ENCODE measurements at regions not wholly inside any gene's neighbourhood (a gene's known extent, or its start where the extent isn't known, plus 50 kb on each side); places are given as distances from the start of the nearest gene placed in this dataset.

DNA sequence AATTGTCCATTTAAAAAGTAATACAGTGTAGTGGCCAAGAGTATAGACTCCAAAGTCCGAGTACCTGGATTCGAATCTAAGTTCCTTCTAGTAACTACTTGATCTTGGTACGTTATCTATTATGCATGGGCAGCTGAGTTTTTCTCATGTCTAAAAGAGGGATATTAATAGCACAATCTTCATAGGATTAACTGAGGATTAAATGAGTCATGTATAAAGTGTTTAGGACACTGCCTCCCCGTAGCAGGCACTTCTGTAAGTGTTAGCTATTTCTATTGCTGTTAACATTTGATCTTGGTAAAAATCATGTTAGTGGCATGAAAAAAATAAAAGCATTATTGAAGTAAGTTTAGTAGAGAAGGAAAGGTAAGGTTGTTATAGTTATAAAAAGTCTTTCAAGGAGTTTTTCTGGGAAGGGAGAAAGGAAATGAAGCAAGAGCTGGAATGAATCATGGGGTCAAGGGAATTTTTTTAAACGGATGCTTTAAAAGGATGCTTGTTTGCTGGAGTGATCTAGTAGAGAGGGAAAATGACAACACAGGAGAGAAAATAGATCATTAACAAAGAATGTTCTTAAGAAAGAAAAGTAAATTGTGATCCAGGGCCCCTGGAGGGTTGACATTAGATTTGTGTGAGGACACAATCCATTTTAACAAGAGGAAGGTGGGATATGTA is 502.2 kb upstream of the USP15 start:
- DNase-seq (no peak), ATAC-seq (no peak)
- no peak overlapping the region for H3K4me3 Mint-ChIP-seq
- no peaks in the 10 kb centered on the region for H3K27me3 Mint-ChIP-seq
- H3K9me3 Mint-ChIP-seq: no peaks in the 10 kb centered on the region
- H3K4me1 Mint-ChIP-seq: no peaks in the 10 kb centered on the region
- no peaks in the 10 kb centered on the region for H3K36me3 Mint-ChIP-seq (ENCODE audit: low read depth)
- no peak overlapping the region for H3K27ac Mint-ChIP-seq

DNA sequence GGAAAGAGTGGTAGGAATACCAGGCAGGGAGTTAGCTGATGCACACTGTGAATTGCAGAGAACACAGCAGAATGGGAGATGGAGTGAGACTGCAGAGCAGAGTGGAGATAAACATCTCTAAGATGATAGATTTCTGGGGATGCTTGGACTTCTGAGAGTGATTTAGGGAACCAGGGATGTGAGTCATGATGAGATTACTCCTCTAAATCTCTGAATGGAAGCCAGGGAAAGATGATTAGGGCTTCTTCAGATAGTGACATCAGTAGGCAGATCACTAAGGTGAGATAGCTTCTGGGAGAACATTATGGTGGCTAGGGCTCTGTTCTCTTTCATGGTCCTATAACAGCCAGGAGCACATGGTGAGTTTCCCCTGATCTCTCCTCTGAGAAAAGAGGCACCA is 501.5 kb upstream of the USP15 start:
- Mint-ChIP-seq H3K27ac (no peak overlapping the region), H3K36me3 (ENCODE audit: low read depth) (no peaks in the 10 kb centered on the region)

DNA sequence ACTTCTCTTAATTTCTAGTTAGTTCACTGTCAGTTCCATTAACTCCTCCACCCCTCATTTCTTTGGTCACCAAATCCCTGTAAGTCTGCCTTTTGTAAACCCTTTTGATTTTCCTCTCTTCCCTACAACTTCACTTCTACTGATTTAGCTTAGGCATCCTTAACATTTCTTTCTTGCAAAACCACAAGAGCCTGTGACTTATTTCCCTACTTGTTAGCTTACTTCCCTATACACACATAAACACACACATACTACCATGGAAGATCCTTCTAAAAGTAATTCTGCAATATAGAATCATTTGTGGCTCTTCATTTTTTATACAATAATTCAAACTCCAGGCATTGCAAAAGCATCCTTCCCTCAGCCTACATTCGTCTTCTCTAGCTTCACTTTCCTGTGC is 494.3 kb upstream of the USP15 start:
- ATAC-seq (no peak), DNase-seq (no peak)
- Mint-ChIP-seq H3K9me3 (peaks cover 4% of the 10 kb centered on the region), H3K27ac (no peak overlapping the region), H3K4me3 (no peak overlapping the region), H3K36me3 (ENCODE audit: low read depth) (no peaks in the 10 kb centered on the region), H3K27me3 (no peaks in the 10 kb centered on the region), H3K4me1 (no peaks in the 10 kb centered on the region)

More for the DNA sequence above, 501.5 kb upstream of the USP15 start:
- DNase-seq (no peak), ATAC-seq (no peak)
- H3K27me3 Mint-ChIP-seq: no peaks in the 10 kb centered on the region
- H3K9me3 Mint-ChIP-seq: no peaks in the 10 kb centered on the region
- no peaks in the 10 kb centered on the region for H3K4me1 Mint-ChIP-seq
- H3K4me3 Mint-ChIP-seq: no peak overlapping the region

DNA sequence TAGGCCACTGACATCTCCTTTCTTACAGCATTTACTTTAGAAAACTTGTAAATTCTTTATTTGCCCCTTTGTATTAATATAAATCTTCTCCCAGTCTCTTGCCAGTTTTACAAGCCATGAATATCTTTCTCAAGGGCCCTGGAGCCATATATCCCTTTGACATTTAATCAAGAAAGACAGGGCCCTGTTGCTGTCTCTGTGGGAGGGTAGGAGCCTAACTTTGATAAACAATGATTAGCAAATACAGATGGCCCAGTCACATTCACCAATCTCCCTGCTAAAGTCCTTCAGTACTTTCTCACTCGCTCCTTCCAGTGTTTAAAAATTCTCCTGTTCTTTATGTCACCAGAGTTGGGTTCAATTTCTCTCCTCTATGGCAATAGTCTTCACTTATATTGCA is 479.8 kb upstream of the USP15 start:
- Mint-ChIP-seq H3K9me3 (peaks cover under 1% of the 10 kb centered on the region), H3K27me3 (no peaks in the 10 kb centered on the region), H3K27ac (no peak overlapping the region), H3K4me3 (no peak overlapping the region), H3K4me1 (no peaks in the 10 kb centered on the region), H3K36me3 (ENCODE audit: low read depth) (no peaks in the 10 kb centered on the region)
- no peak for DNase-seq
- no peak for ATAC-seq

DNA sequence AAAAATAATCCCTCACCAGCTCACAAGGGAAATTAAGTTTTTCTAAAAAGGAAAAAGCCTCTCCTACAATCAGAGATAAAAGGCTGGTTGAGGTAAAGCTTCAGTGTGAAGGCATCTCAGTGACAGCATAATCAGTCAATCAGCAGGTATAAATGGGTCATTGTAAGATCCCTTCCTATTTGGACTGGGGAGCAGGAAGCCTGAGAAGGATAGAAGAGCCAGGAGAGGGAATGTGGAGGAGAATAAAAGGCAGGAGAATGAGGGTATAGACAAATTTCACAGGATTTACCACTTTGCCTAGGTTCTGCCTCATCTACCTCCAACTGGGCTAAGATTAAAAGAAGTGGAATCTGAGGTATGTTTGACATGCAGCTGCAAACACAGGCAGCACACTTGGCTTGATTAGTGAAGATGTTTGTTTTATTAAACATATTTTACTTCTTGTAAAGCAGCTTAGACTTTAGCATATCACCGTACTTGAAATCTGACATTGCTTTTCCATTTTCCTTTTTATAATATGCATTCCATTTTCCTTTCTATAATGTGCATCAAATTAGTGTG is 479.1 kb upstream of the USP15 start:
- Mint-ChIP-seq H3K9me3 (peaks cover 7% of the 10 kb centered on the region), H3K4me1 (no peaks in the 10 kb centered on the region), H3K27me3 (no peaks in the 10 kb centered on the region), H3K4me3 (no peak overlapping the region), H3K27ac (no peak overlapping the region), H3K36me3 (ENCODE audit: low read depth) (no peaks in the 10 kb centered on the region)
- no peak for DNase-seq
- ATAC-seq: no peak

DNA sequence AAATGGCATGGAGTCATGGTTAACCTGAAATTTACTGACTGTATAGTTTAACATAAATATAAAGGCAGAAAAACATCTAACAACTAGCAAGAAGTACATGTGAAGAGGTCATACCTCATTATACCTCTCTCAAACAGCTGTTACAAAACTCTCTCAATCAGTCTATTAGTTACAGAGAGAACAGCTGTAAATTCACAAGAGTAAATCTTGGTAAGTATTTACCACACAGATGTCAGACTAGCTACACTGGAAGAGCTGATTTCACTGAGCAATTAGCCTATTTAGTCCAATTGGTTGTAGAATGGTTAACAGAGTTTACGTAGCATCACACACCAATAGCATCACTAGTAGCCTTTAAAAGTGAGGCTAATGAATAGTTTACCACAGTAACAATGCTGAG is 463.4 kb upstream of the USP15 start:
- ATAC-seq: no peak

DNA sequence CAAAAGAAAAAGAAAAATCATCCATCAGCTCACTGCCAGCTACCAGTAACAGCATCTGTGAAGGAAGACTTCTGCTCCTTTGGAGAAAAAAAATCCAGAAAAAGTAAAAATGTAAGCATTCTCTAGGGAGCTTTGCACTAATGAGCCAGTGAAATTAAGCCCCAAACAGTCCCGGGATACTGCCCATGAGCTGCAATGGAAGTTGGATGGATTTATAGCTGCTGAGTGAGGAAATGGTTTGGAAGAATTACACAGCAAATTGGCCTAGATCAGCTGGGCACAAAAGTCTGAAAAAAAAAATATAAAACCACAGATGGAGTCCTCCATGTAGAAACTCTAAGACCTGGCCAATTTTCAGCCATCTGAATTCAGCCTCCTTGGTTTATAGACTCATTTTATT is 462.9 kb upstream of the USP15 start:
- DNase-seq (no peak), ATAC-seq (no peak)
- H3K4me1 Mint-ChIP-seq: no peaks in the 10 kb centered on the region
- H3K27me3 Mint-ChIP-seq: no peaks in the 10 kb centered on the region
- H3K27ac Mint-ChIP-seq: no peak overlapping the region
- H3K4me3 Mint-ChIP-seq: no peak overlapping the region
- no peaks in the 10 kb centered on the region for H3K36me3 Mint-ChIP-seq (ENCODE audit: low read depth)
- no peaks in the 10 kb centered on the region for H3K9me3 Mint-ChIP-seq

More for the DNA sequence above, 463.4 kb upstream of the USP15 start:
- Mint-ChIP-seq H3K27ac (no peak overlapping the region), H3K4me3 (no peak overlapping the region), H3K27me3 (no peaks in the 10 kb centered on the region), H3K9me3 (no peaks in the 10 kb centered on the region), H3K36me3 (ENCODE audit: low read depth) (no peaks in the 10 kb centered on the region), H3K4me1 (no peaks in the 10 kb centered on the region)
- DNase-seq: no peak

DNA sequence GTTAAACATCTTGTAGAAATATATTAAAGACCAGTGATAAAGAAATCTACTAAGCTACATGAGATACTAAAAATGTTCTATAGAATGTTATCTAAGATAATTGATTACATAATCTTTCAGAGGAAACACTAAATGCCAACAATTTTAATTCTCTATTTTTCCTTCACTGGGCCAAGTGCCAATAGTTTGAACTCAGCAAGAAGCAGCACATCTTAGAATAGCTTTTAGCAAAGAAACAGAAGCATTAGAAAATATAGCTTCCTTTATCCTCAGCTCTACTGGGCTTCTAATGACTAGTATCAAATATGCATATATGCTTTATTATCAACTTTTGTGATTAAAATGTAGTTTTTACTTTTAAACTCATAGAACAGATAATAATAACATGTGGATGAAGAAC is 461.4 kb upstream of the USP15 start:
- Mint-ChIP-seq H3K36me3 (ENCODE audit: low read depth) (no peaks in the 10 kb centered on the region), H3K4me3 (no peak overlapping the region), H3K9me3 (no peaks in the 10 kb centered on the region), H3K27me3 (no peaks in the 10 kb centered on the region), H3K27ac (no peak overlapping the region), H3K4me1 (no peaks in the 10 kb centered on the region)
- DNase-seq (no peak), ATAC-seq (no peak)

DNA sequence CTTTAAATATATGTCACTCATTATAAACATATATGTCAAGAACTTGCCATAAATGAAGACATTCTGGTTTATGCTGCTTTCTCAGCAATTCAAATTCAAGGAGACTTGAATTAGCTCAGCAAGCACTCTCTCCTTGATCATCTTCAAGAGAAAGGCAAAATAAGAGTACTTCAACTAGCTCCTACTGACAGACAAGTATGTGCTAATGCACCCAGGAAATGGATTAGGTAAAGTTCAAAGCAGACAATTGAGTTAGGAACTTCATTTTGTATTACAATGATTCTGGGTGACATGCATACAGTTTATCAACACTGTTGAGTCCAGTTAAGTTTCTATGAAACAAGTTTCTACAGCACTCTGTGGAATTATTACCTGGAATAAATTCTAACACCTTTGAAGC is 455.9 kb upstream of the USP15 start:
- H3K36me3 Mint-ChIP-seq (ENCODE audit: low read depth): no peaks in the 10 kb centered on the region
- no peak overlapping the region for H3K27ac Mint-ChIP-seq
- no peaks in the 10 kb centered on the region for H3K4me1 Mint-ChIP-seq
- peaks cover 20% of the 10 kb centered on the region for H3K9me3 Mint-ChIP-seq
- no peaks in the 10 kb centered on the region for H3K27me3 Mint-ChIP-seq
- no peak for DNase-seq
- ATAC-seq: no peak
- H3K4me3 Mint-ChIP-seq: no peak overlapping the region

DNA sequence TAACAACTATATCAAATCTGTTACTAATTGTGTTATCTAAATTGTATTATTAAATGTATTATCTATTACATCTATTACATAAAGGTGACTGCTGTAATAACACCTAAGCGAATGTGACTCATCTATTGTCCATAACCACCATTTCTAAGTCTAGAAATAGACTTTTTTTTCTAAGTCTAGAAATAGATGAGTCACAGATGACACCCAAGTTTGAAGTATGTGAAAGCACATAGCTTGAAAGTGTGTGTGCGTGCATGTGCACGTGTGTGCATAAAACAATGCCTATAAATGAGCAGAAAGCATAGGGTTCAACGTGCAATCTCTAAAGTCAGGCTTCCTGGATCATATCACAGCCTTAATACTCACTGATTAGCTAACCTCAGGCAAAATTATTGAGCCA is 451.3 kb upstream of the USP15 start:
- no peak for ATAC-seq
- Mint-ChIP-seq H3K36me3 (ENCODE audit: low read depth) (no peaks in the 10 kb centered on the region), H3K27ac (no peak overlapping the region), H3K9me3 (peaks cover 20% of the 10 kb centered on the region), H3K4me1 (no peaks in the 10 kb centered on the region), H3K27me3 (no peaks in the 10 kb centered on the region), H3K4me3 (no peak overlapping the region)
- DNase-seq: no peak

DNA sequence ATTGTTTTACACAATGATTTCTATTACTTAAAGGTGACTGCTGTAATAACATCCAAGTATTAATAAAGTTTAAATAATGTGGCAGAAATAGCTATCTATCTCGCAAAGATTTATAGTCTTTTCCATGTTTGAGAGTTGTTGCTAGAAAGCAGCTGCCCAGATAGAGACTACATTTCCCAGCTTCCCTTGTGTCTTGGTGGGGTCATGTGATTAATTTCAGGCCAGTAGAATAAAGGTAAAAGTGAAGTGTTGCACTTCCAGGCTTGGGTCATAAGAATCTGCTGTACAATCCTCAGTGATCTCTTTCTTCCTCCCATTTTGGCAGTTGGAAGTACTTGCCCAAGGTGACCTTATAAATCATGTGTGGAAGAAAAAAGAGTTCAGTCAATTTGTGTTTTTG is 449.7 kb upstream of the USP15 start:
- no peak overlapping the region for H3K27ac Mint-ChIP-seq
- H3K4me3 Mint-ChIP-seq: no peak overlapping the region
- H3K36me3 Mint-ChIP-seq (ENCODE audit: low read depth): no peaks in the 10 kb centered on the region
- no peaks in the 10 kb centered on the region for H3K4me1 Mint-ChIP-seq
- DNase-seq (no peak), ATAC-seq (no peak)
- H3K9me3 Mint-ChIP-seq: peaks cover 24% of the 10 kb centered on the region
- no peaks in the 10 kb centered on the region for H3K27me3 Mint-ChIP-seq

DNA sequence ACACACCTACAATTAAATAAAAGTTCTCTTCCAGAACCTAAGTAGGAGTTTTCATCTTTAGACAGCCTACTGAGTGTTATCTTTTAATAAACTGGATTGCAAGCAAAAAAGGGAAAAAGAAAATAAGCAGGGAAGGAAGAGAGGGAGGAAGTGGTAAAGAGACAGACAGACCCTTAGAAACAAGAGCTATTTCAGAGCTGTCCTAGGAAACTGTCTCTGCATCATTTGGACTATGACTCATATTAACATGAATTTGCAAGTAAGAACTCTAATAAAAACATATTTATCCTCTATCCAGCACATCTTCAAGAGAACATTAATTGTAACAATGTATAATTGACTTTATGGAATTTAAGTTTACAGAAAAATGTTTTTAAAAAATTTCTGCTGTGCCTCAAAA is 438.8 kb upstream of the USP15 start:
- Mint-ChIP-seq H3K36me3 (ENCODE audit: low read depth) (no peaks in the 10 kb centered on the region), H3K27ac (no peak overlapping the region), H3K4me3 (no peak overlapping the region), H3K9me3 (no peaks in the 10 kb centered on the region), H3K27me3 (no peaks in the 10 kb centered on the region), H3K4me1 (no peaks in the 10 kb centered on the region)
- DNase-seq: no peak
- no peak for ATAC-seq

DNA sequence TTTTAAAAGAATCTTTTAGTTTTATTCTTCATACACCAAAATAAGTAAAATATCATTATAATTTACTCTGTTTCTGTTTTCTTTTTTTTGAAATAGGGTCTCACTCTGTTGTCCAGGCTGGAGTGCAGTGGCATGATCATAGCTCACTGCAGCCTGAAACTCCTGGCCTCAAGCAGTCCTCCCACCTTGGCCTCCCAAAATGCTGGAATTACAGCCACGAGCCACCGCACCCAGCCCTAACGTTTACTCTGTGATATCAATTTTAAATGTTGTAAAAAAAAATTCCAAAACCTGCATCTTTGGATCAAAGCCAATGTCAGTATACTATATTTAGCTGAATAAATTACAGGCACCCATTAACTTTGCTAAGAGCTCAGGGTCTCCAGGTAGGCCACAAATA is 437.1 kb upstream of the USP15 start:
- no peaks in the 10 kb centered on the region for H3K4me1 Mint-ChIP-seq
- no peaks in the 10 kb centered on the region for H3K9me3 Mint-ChIP-seq
- no peak for DNase-seq
- no peak for ATAC-seq
- no peak overlapping the region for H3K27ac Mint-ChIP-seq
- H3K36me3 Mint-ChIP-seq (ENCODE audit: low read depth): no peaks in the 10 kb centered on the region
- H3K27me3 Mint-ChIP-seq: no peaks in the 10 kb centered on the region
- no peak overlapping the region for H3K4me3 Mint-ChIP-seq

DNA sequence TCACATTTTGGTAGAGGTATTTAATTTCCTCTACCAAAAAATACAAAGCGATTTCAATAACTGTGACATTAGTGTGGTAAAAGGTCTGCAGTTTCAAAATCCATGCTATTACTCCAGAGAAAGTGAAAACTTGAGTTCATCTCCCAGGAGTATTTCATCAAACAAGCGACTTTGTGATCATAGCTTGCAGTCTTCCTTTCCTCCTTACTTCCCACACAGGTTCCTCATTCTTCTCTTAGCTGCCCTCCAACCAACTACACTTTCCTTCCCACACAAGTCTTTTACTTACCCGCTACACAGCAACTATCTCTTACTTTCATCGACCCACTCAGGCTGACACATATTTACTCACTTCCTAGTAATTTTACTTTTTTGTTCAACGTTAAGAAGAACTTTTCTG is 413.4 kb upstream of the USP15 start:
- no peaks in the 10 kb centered on the region for H3K27me3 Mint-ChIP-seq
- H3K4me1 Mint-ChIP-seq: no peaks in the 10 kb centered on the region
- H3K4me3 Mint-ChIP-seq: no peak overlapping the region
- ATAC-seq: no peak
- no peak overlapping the region for H3K27ac Mint-ChIP-seq
- H3K36me3 Mint-ChIP-seq (ENCODE audit: low read depth): no peaks in the 10 kb centered on the region
- H3K9me3 Mint-ChIP-seq: peaks cover under 1% of the 10 kb centered on the region
- no peak for DNase-seq

DNA sequence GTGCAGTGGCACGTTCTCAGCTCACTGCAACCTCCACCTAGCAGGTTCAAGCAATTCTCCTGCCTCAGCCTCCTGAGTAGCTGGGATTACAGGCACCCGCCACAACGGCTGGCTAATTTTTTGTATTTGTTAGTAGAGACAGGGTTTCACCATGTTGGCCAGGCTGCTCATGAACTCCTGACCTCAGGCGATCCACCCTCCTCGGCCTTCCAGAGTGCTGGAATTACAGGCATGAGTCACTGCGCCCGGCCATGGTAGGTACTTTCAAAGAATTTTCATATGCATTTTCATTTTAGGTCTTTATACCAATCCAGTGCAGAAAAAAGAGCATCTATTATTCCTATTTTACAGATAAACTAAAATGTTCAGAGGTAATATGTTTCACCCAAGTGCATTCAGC is 411.3 kb upstream of the USP15 start:
- Mint-ChIP-seq H3K27me3 (no peaks in the 10 kb centered on the region), H3K9me3 (peaks cover 4% of the 10 kb centered on the region), H3K4me1 (no peaks in the 10 kb centered on the region), H3K4me3 (no peak overlapping the region), H3K27ac (no peak overlapping the region), H3K36me3 (ENCODE audit: low read depth) (no peaks in the 10 kb centered on the region)
- ATAC-seq: no peak
- no peak for DNase-seq

DNA sequence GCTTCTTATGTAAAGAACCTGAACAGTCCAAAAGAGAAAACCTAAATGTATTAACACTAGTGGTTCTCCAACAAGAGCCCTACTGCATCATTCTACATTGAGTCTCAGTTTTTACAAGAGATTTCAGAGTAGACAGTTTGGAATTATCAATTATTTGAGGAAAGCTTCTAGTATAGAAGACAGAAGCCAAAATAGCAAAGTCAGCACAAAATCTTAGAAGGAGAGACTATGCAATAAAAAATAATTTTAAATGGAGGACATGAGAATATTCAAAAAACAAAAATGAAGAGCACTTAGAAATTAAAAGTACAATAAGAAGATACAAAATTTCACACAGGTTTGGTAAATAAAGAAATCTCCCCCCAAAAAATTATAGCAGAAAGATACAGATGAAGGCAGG is 406.3 kb upstream of the USP15 start:
- H3K27me3 Mint-ChIP-seq: no peaks in the 10 kb centered on the region
- DNase-seq (no peak), ATAC-seq (no peak)
- H3K4me3 Mint-ChIP-seq: no peak overlapping the region
- no peaks in the 10 kb centered on the region for H3K36me3 Mint-ChIP-seq (ENCODE audit: low read depth)
- H3K4me1 Mint-ChIP-seq: no peaks in the 10 kb centered on the region
- no peak overlapping the region for H3K27ac Mint-ChIP-seq
- peaks cover 20% of the 10 kb centered on the region for H3K9me3 Mint-ChIP-seq
